Sigmoid colon (tissue), 6 donors: ENCODE measurements at regions not wholly inside any gene's neighbourhood (a gene's known extent, or its start where the extent isn't known, plus 50 kb on each side); places are given as distances from the start of the nearest gene placed in this dataset.
"Not testable (repeated sequence)": the region's sequence is repeated elsewhere in the genome, so short reads cannot be mapped to it uniquely, and the experiment has no call there.

Experiments used
- DNase-seq: peaks from one replicate; pipeline ENCODE4 v3.0.0-alpha.2; 2019
- H3K27ac ChIP-seq, 4 donors: fragments of 200-600 bp; sonication (generic); one replicate each; pipeline ENCODE4 v1.5.1; 2016 to 2019; ENCODE audit warnings: mild to moderate bottlenecking in 1 of 4
- H3K27me3 ChIP-seq, 3 donors: fragments of 200-600 bp; sonication (generic); one replicate each; pipeline ENCODE4 v1.5.1; 2019; ENCODE audit warnings: mild to moderate bottlenecking in 1 of 3
- H3K36me3 ChIP-seq, 4 donors: fragments of 200-600 bp; sonication (generic); one replicate each; pipeline ENCODE4 v1.5.1; 2016 to 2019
- H3K4me1 ChIP-seq, 4 donors: fragments of 200-600 bp; sonication (generic); one replicate each; pipeline ENCODE4 v1.5.1; 2017 to 2019
- H3K4me3 ChIP-seq, 4 donors: fragments of 200-600 bp; sonication (generic); one replicate each; pipeline ENCODE4 v1.5.1; 2017 to 2019; ENCODE audit warnings: mild to moderate bottlenecking in 2 of 4, moderate library complexity in 1 of 4
- H3K9me3 ChIP-seq, 4 donors: fragments of 200-600 bp in 3 of 4; sonication (generic) in 3 of 4; one replicate each; pipeline versions ENCODE4 v1.5.1 to v1.6.1; 2013 to 2019
- EP300 ChIP-seq, 4 donors: sonication (generic); formaldehyde crosslinking; IDR thresholded peaks; one replicate each; pipeline ENCODE4 v1.6.1; 2017; ENCODE audit warnings: antibody characterized with exemption in 4 of 4
- POLR2A ChIP-seq, 2 donors: fragments of 450-650 bp; IDR thresholded peaks; one replicate each; pipeline ENCODE4 v1.6.1; 2016; ENCODE audit warnings: antibody characterized with exemption in 2 of 2, mild to moderate bottlenecking in 2 of 2, moderate library complexity in 2 of 2
- POLR2AphosphoS5 ChIP-seq, 4 donors: sonication (generic); formaldehyde crosslinking; IDR thresholded peaks; one replicate each; pipeline ENCODE4 v1.6.1; 2017; ENCODE audit warnings: antibody characterized with exemption in 4 of 4
- WGBS, 2 donors: extraction: QIAGEN DNeasy Blood & Tissue Kit; methylation state at CpG; one replicate each; pipeline ENCODE4 v1.1.7; 2013; 5-methylcytosine and 5-hydroxymethylcytosine counted together
- intact Hi-C: fragments of 100-400 bp; cut with DNase I; formaldehyde crosslinking; loops from one replicate; pipeline ENCODE4 v1.15.1; 2023
- TF ChIP-seq, protein P1 (sequence below), 4 experiments: fragments of 450-650 bp in 3 of 4; fragments of 200-600 bp in 1 of 4; IDR thresholded peaks; one replicate each; pipeline ENCODE4 v1.5.1; 2016 to 2019; ENCODE audit warnings: antibody characterized with exemption in 4 of 4, mild to moderate bottlenecking in 3 of 4, moderate library complexity in 2 of 4
- donor health status: healthy with polysubstance abuse.
- donor health status: healthy.

GRCh38 chr12:58316926-58317325, 375.6 kb downstream of the ATP23 start:
- H3K9me3 ChIP-seq = no peaks in the 10 kb centered on the region
- WGBS, 2 donors = 86 to 91% methylated on average over 2 of the region's 2 CpGs

GRCh38 chr12:58321414-58321813, 380.0 kb downstream of the ATP23 start:
- Histone ChIP-seq H3K27me3 (no peaks in the 10 kb centered on the region), H3K36me3 (no peaks in the 10 kb centered on the region), H3K4me3 (no peak overlapping the region), H3K27ac (no peak overlapping the region), H3K4me1 (no peaks in the 10 kb centered on the region), H3K9me3 (no peaks in the 10 kb centered on the region)
- no peak for TF ChIP-seq POLR2A (IDR thresholded peaks at IDR 0.05)
- no peak for TF ChIP-seq POLR2AphosphoS5 (IDR thresholded peaks at IDR 0.05)
- TF ChIP-seq, protein P1, sequence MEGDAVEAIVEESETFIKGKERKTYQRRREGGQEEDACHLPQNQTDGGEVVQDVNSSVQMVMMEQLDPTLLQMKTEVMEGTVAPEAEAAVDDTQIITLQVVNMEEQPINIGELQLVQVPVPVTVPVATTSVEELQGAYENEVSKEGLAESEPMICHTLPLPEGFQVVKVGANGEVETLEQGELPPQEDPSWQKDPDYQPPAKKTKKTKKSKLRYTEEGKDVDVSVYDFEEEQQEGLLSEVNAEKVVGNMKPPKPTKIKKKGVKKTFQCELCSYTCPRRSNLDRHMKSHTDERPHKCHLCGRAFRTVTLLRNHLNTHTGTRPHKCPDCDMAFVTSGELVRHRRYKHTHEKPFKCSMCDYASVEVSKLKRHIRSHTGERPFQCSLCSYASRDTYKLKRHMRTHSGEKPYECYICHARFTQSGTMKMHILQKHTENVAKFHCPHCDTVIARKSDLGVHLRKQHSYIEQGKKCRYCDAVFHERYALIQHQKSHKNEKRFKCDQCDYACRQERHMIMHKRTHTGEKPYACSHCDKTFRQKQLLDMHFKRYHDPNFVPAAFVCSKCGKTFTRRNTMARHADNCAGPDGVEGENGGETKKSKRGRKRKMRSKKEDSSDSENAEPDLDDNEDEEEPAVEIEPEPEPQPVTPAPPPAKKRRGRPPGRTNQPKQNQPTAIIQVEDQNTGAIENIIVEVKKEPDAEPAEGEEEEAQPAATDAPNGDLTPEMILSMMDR (IDR thresholded peaks at IDR 0.05) = no peak
- TF ChIP-seq EP300 (IDR thresholded peaks at IDR 0.05) = no peak
- WGBS, 2 donors = 80 to 89% methylated on average over 3 of the region's 3 CpGs
- intact Hi-C loops = no loop called here
- DNase-seq = no peak

More at GRCh38 chr12:58316926-58317325, 375.6 kb downstream of the ATP23 start:
- H3K4me3 ChIP-seq = no peak overlapping the region
- intact Hi-C loops = no loop called here
- H3K36me3 ChIP-seq = no peaks in the 10 kb centered on the region
- no peaks in the 10 kb centered on the region for H3K27me3 ChIP-seq
- H3K27ac ChIP-seq = no peak overlapping the region
- no peak for DNase-seq
- no peaks in the 10 kb centered on the region for H3K4me1 ChIP-seq
- no peak for TF ChIP-seq EP300 (IDR thresholded peaks at IDR 0.05)
- TF ChIP-seq POLR2AphosphoS5 (IDR thresholded peaks at IDR 0.05) = no peak
- TF ChIP-seq, protein P1 (IDR thresholded peaks at IDR 0.05) = no peak
- no peak for TF ChIP-seq POLR2A (IDR thresholded peaks at IDR 0.05)

DNA sequence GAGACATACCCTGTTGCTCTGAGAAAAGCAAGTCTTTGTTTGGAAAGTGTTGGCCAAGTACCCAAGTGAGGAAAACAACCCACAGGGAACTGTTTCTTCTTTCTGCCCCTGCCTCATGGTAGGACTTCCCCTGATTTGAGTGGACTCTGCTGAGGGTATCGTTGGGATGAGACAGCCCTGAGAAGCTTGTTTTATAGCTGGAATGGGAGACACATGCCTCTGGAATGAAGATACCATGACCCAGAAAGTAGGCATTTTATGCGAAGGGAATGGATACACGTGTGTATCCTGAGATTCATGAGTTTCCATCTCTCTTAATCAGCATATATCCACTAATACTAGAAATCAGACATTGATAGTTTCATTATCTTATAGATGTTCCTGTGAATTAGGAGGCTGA, 382.3 kb downstream of the ATP23 start:
- intact Hi-C loops = no loop called here
- no peaks in the 10 kb centered on the region for H3K9me3 ChIP-seq
- WGBS, 2 donors = 88 to 91% methylated on average over 3 of the region's 3 CpGs
- no peaks in the 10 kb centered on the region for H3K36me3 ChIP-seq
- H3K27ac ChIP-seq = no peak overlapping the region
- no peak overlapping the region for H3K4me3 ChIP-seq
- no peaks in the 10 kb centered on the region for H3K27me3 ChIP-seq
- TF ChIP-seq, protein P1 (IDR thresholded peaks at IDR 0.05) = no peak
- TF ChIP-seq POLR2A (IDR thresholded peaks at IDR 0.05) = no peak
- no peak for TF ChIP-seq POLR2AphosphoS5 (IDR thresholded peaks at IDR 0.05)
- no peak for TF ChIP-seq EP300 (IDR thresholded peaks at IDR 0.05)
- no peak for DNase-seq
- no peaks in the 10 kb centered on the region for H3K4me1 ChIP-seq

DNA sequence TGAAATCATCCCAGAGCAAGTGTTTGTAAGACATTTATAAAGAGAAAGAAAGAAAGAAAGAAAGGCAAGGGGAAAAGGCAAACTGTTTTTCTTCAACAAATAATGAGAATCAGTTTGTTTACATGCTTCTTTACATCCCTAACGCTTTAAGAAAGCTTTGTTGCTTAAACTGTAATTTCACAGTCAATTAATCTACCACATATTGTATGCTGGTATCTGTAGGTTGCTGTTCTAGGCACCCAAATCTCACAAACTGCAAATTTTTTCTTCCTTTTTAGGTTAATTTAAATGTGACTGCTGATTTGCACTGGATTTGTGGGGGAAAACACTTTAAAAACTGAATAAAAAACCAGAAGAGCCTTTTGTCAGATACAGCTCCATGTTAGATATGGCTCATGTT, 384.2 kb downstream of the ATP23 start:
- intact Hi-C loops = no loop called here
- Histone ChIP-seq H3K27me3 (no peaks in the 10 kb centered on the region), H3K4me1 (no peaks in the 10 kb centered on the region), H3K4me3 (no peak overlapping the region), H3K36me3 (no peaks in the 10 kb centered on the region), H3K27ac (no peak overlapping the region), H3K9me3 (no peaks in the 10 kb centered on the region)
- TF ChIP-seq, protein P1 (IDR thresholded peaks at IDR 0.05) = no peak
- TF ChIP-seq POLR2A (IDR thresholded peaks at IDR 0.05) (no peak), EP300 (IDR thresholded peaks at IDR 0.05) (no peak), POLR2AphosphoS5 (IDR thresholded peaks at IDR 0.05) (no peak)
- WGBS, 2 donors = 55 to 62% methylated on average over 1 of the region's 1 CpG
- DNase-seq = no peak

GRCh38 chr12:58326534-58326933, 385.2 kb downstream of the ATP23 start:
- Histone ChIP-seq H3K9me3 (no peaks in the 10 kb centered on the region), H3K4me3 (no peak overlapping the region), H3K4me1 (no peaks in the 10 kb centered on the region), H3K36me3 (no peaks in the 10 kb centered on the region), H3K27me3 (no peaks in the 10 kb centered on the region), H3K27ac (no peak overlapping the region)
- TF ChIP-seq, protein P1 (IDR thresholded peaks at IDR 0.05) = no peak
- intact Hi-C loops = no loop called here
- no peak for DNase-seq
- 88 to 92% methylated on average over 3 of the region's 3 CpGs for WGBS, 2 donors

- DNase-seq, intact Hi-C loops, H3K4me3 ChIP-seq, H3K36me3 ChIP-seq, H3K27ac ChIP-seq, H3K27me3 ChIP-seq, H3K9me3 ChIP-seq, H3K4me1 ChIP-seq: not testable (repeated sequence)
- WGBS, 2 donors = 4 to 53% methylated on average over 2 of the region's 5 CpGs
These were observed 395.3 kb downstream of the ATP23 start for GRCh38 chr12:58336581-58337242.

DNA sequence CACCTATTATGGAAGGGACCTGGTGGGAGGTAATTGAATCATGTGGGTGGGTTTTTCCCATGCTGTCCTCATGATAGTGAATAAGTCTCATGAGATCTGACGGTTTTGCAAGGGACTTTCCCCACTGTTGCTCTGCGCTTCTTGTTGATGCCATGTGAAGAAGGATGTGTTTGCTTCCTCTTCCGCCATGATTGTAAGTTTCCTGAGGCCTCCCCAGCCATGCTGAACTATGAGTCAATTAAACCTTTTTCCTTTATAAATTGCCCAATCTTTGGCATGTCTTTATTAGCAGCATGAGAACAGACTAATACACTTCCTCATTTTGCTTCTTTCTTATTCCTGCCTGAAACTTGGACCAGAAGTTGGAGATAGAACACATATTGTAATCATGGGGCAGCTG, 396.2 kb downstream of the ATP23 start:
- H3K9me3 ChIP-seq, intact Hi-C loops, H3K27ac ChIP-seq, DNase-seq, H3K4me3 ChIP-seq, H3K4me1 ChIP-seq, H3K36me3 ChIP-seq, H3K27me3 ChIP-seq: not testable (repeated sequence)
- 80 to 94% methylated on average over 3 of the region's 3 CpGs for WGBS, 2 donors
